H1 (cell line): ENCODE measurements at regions not wholly inside any gene's neighbourhood (a gene's known extent, or its start where the extent isn't known, plus 50 kb on each side); places are given as distances from the start of the nearest gene placed in this dataset.

Experiments
- CBX5 ChIP-seq: fragments of 300-800, 300-1000 bp; sonication (generic); IDR thresholded peaks from 2 replicates; pipeline ENCODE4 v1.7.1; 2016; ENCODE audit warnings: antibody characterized with exemption, low read length, low read depth
- PHF8 ChIP-seq: fragments of 200-600 bp; sonication (generic); conservative IDR thresholded peaks from 2 replicates; pipeline ENCODE4 v1.7.1; 2012; ENCODE audit warnings: low read depth, mild to moderate bottlenecking, inconsistent platforms, low read length, moderate library complexity
- SAP30 ChIP-seq: fragments of 300-600 bp; sonication (generic); IDR thresholded peaks from 2 replicates; pipeline ENCODE4 v1.7.1; 2012; ENCODE audit warnings: low read length, moderate library complexity, mild to moderate bottlenecking, inconsistent platforms; ENCODE audit not compliant: insufficient read depth, insufficient replicate concordance
- ZNF274 ChIP-seq: IDR thresholded peaks from 2 replicates; pipeline ENCODE4 v1.7.0; 2012; ENCODE audit warnings: low read length, borderline replicate concordance; ENCODE audit errors: extremely low read depth

DNA sequence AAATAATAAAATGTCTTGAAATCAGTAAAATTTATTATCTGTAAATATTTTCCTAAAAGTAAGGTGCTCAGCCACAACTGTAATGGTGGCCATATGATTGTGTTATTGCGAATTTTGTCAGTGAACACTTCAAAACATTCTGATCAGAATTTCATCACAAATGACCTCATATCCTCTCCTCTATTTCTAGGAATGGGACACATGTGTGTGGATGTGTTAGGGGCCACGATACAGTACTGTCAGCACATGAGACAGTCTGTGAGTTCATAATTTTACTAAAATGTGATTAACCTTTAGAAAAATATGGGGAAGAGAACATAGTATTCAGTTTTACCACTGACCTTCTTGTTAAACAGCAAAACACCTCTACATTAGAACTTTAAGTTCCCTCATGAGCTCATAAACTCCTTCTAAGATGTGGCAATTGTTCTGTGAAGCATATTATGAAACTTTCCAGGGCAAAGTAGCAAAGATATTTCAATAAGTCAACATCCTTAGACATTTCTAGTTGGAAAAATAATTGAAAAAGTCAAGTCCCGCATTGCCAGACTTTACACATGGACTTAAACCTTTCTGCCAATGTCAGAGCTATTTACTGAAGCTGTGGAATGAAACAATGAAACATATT, 158.2 kb upstream of the ABI3BP start (continued):
- TF ChIP-seq CBX5 (no peak), PHF8 (no peak), ZNF274 (no peak), SAP30 (no peak)
